ENCODE measurements at regions not wholly inside any gene's neighbourhood (a gene's known extent, or its start where the extent isn't known, plus 50 kb on each side); places are given as distances from the start of the nearest gene placed in this dataset.
"Not testable (repeated sequence)": the region's sequence is repeated elsewhere in the genome, so short reads cannot be mapped to it uniquely, and the experiment has no call there.

- no peak overlapping the region for H3K27ac ChIP-seq
- DNase-seq: no peak
- intact Hi-C loops (cut with DNase I): no loop called here
- H3K27me3 ChIP-seq: no peaks in the 10 kb centered on the region
- no peak for TF ChIP-seq CTCF (IDR thresholded peaks at IDR 0.05)
- H3K4me1 ChIP-seq: peaks cover 5% of the 10 kb centered on the region
- H3K36me3 ChIP-seq: no peaks in the 10 kb centered on the region
- no peak overlapping the region for H3K4me3 ChIP-seq
- no peaks in the 10 kb centered on the region for H3K9me3 ChIP-seq
- ATAC-seq: peak; percentile 80
These were observed 302.5 kb upstream of the GADL1 start for GRCh38 chr3:31196881-31197364.

GRCh38 chr3:31197941-31198340 lies 303.5 kb upstream of the GADL1 start:
- Histone ChIP-seq H3K9me3 (no peaks in the 10 kb centered on the region), H3K4me3 (no peak overlapping the region), H3K27ac (no peak overlapping the region), H3K27me3 (no peaks in the 10 kb centered on the region), H3K4me1 (peaks cover 5% of the 10 kb centered on the region), H3K36me3 (no peaks in the 10 kb centered on the region)
- no peak for TF ChIP-seq CTCF (IDR thresholded peaks at IDR 0.05)
- intact Hi-C loops (cut with DNase I): no loop called here
- ATAC-seq (peak; percentile 47), DNase-seq (no peak)

GRCh38 chr3:31198890-31199289 lies 304.4 kb upstream of the GADL1 start:
- Histone ChIP-seq H3K27me3 (no peaks in the 10 kb centered on the region), H3K4me3 (no peak overlapping the region), H3K9me3 (no peaks in the 10 kb centered on the region), H3K27ac (no peak overlapping the region), H3K36me3 (no peaks in the 10 kb centered on the region), H3K4me1 (peaks cover 5% of the 10 kb centered on the region)
- intact Hi-C loops (cut with DNase I): no loop called here
- DNase-seq (no peak), ATAC-seq (no peak)
- TF ChIP-seq CTCF (IDR thresholded peaks at IDR 0.05): no peak

- no peak overlapping the region for H3K4me3 ChIP-seq
- no peak for TF ChIP-seq CTCF (IDR thresholded peaks at IDR 0.05)
- intact Hi-C loops (cut with DNase I): no loop called here
These were observed 309.7 kb upstream of the GADL1 start for GRCh38 chr3:31203960-31204795.

GRCh38 chr3:31204796-31205056 lies 310.3 kb upstream of the GADL1 start:
- H3K27me3 ChIP-seq; H3K27ac ChIP-seq; H3K36me3 ChIP-seq; DNase-seq; H3K4me1 ChIP-seq; H3K4me3 ChIP-seq; intact Hi-C loops (cut with DNase I); H3K9me3 ChIP-seq; ATAC-seq: not testable (repeated sequence)

More at GRCh38 chr3:31203960-31204795, 309.7 kb upstream of the GADL1 start:
- no peak for DNase-seq
- Histone ChIP-seq H3K4me1 (no peaks in the 10 kb centered on the region), H3K9me3 (no peaks in the 10 kb centered on the region), H3K36me3 (no peaks in the 10 kb centered on the region), H3K27ac (no peak overlapping the region), H3K27me3 (no peaks in the 10 kb centered on the region)
- no peak for ATAC-seq

GRCh38 chr3:31210068-31210645 lies 315.7 kb upstream of the GADL1 start:
- intact Hi-C loops (cut with DNase I): no loop called here
- TF ChIP-seq CTCF (IDR thresholded peaks at IDR 0.05): no peak

More at GRCh38 chr3:31210068-31210645, 315.7 kb upstream of the GADL1 start:
- Histone ChIP-seq H3K36me3 (no peaks in the 10 kb centered on the region), H3K9me3 (no peaks in the 10 kb centered on the region), H3K4me3 (no peak overlapping the region), H3K4me1 (no peaks in the 10 kb centered on the region), H3K27me3 (no peaks in the 10 kb centered on the region), H3K27ac (no peak overlapping the region)
- DNase-seq: no peak
- no peak for ATAC-seq
